ENCODE measurements at regions not wholly inside any gene's neighbourhood (a gene's known extent, or its start where the extent isn't known, plus 50 kb on each side); places are given as distances from the start of the nearest gene placed in this dataset.
"Not testable (repeated sequence)": the region's sequence is repeated elsewhere in the genome, so short reads cannot be mapped to it uniquely, and the experiment has no call there.

- DNase-seq = no peak
These were observed 1465.7 kb upstream of the DIAPH2 start for GRCh38 chrX:95218976-95219375.

- DNase-seq = no peak
These were observed 1436.3 kb upstream of the DIAPH2 start for GRCh38 chrX:95248386-95248785.

- no peak for DNase-seq
These were observed 1394.2 kb upstream of the DIAPH2 start for GRCh38 chrX:95290455-95290854.

- DNase-seq = no peak
These were observed 1393.1 kb upstream of the DIAPH2 start for GRCh38 chrX:95291561-95291960.

- DNase-seq = no peak
These were observed 1365.8 kb upstream of the DIAPH2 start for GRCh38 chrX:95318882-95319281.

GRCh38 chrX:95325185-95325584 lies 1359.5 kb upstream of the DIAPH2 start:
- DNase-seq = no peak

- no peak for DNase-seq
These were observed 1354.3 kb upstream of the DIAPH2 start for GRCh38 chrX:95330292-95330691.

- DNase-seq = no peak
These were observed 1352.1 kb upstream of the DIAPH2 start for GRCh38 chrX:95332530-95332929.

GRCh38 chrX:95346856-95347255 lies 1337.8 kb upstream of the DIAPH2 start:
- DNase-seq = no peak

GRCh38 chrX:95350774-95351488 lies 1333.7 kb upstream of the DIAPH2 start:
- DNase-seq = no peak

- DNase-seq = no peak
These were observed 1317.4 kb upstream of the DIAPH2 start for GRCh38 chrX:95367286-95367685.

- no peak for DNase-seq
These were observed 1301.8 kb upstream of the DIAPH2 start for GRCh38 chrX:95382799-95383198.

GRCh38 chrX:95383778-95384177 lies 1300.9 kb upstream of the DIAPH2 start:
- DNase-seq = no peak

GRCh38 chrX:95427389-95427788 lies 1257.3 kb upstream of the DIAPH2 start:
- DNase-seq = no peak

GRCh38 chrX:95435198-95435597 lies 1249.4 kb upstream of the DIAPH2 start:
- DNase-seq = no peak

GRCh38 chrX:95441836-95442235 lies 1242.8 kb upstream of the DIAPH2 start:
- no peak for DNase-seq

GRCh38 chrX:95484781-95485180 lies 1199.9 kb upstream of the DIAPH2 start:
- no peak for DNase-seq

GRCh38 chrX:95505721-95506120 lies 1178.9 kb upstream of the DIAPH2 start:
- no peak for DNase-seq

- DNase-seq = no peak
These were observed 1175.2 kb upstream of the DIAPH2 start for GRCh38 chrX:95509474-95509873.

GRCh38 chrX:95524018-95524417 lies 1160.6 kb upstream of the DIAPH2 start:
- not testable (repeated sequence) for DNase-seq

- DNase-seq = no peak
These were observed 1148.5 kb upstream of the DIAPH2 start for GRCh38 chrX:95536111-95536510.

- DNase-seq = no peak
These were observed 1148.0 kb upstream of the DIAPH2 start for GRCh38 chrX:95536661-95537060.

GRCh38 chrX:95539041-95539440 lies 1145.6 kb upstream of the DIAPH2 start:
- DNase-seq = no peak

- DNase-seq = not testable (repeated sequence)
These were observed 1135.1 kb upstream of the DIAPH2 start for GRCh38 chrX:95549552-95549951.

GRCh38 chrX:95585321-95585720 lies 1099.3 kb upstream of the DIAPH2 start:
- DNase-seq = no peak

Measured in EL (cell line).